Esophagus muscularis mucosa (tissue), 4 donors: ENCODE measurements at regions not wholly inside any gene's neighbourhood (a gene's known extent, or its start where the extent isn't known, plus 50 kb on each side); places are given as distances from the start of the nearest gene placed in this dataset.

Experiments
- DNase-seq: peaks from one replicate; pipeline ENCODE4 v3.0.0-alpha.2; 2017; ENCODE audit errors: extremely low spot score
- H3K27ac ChIP-seq, 4 donors: fragments of 200-600 bp; sonication (generic); replicated peaks in 1 of 4; 1 replicate in 3 of 4; 2 replicates in 1 of 4; pipeline ENCODE4 v1.5.1; 2016 to 2019; ENCODE audit warnings: mild to moderate bottlenecking in 1 of 4
- H3K27me3 ChIP-seq, 4 donors: fragments of 200-600 bp; sonication (generic); one replicate each; pipeline versions ENCODE4 v1.5.1 to v1.6.0; 2016 to 2019
- H3K36me3 ChIP-seq, 4 donors: fragments of 200-600 bp; sonication (generic); one replicate each; pipeline ENCODE4 v1.5.1; 2016 to 2019
- H3K4me1 ChIP-seq, 4 donors: fragments of 200-600 bp; sonication (generic); one replicate each; pipeline ENCODE4 v1.5.1; 2016 to 2019
- H3K4me3 ChIP-seq, 4 donors: fragments of 200-600 bp; sonication (generic); 1 replicate in 2 of 4; 2 replicates in 2 of 4; pipeline ENCODE4 v1.5.1; 2016 to 2019; ENCODE audit warnings: mild to moderate bottlenecking in 4 of 4, moderate library complexity in 1 of 4
- H3K9me3 ChIP-seq, 4 donors: fragments of 200-600 bp; sonication (generic); 1 replicate in 3 of 4; 2 replicates in 1 of 4; pipeline ENCODE4 v1.5.1; 2016 to 2019
- EP300 ChIP-seq: sonication (generic); formaldehyde crosslinking; IDR thresholded peaks from one replicate; pipeline ENCODE4 v1.6.1; 2017; ENCODE audit warnings: antibody characterized with exemption
- POLR2A ChIP-seq: fragments of 450-650 bp; IDR thresholded peaks from one replicate; pipeline ENCODE4 v1.6.1; 2017; ENCODE audit warnings: antibody characterized with exemption, moderate library complexity, mild to moderate bottlenecking, low read depth
- POLR2AphosphoS5 ChIP-seq, 2 donors: sonication (generic); formaldehyde crosslinking; IDR thresholded peaks; one replicate each; pipeline ENCODE4 v1.6.1; 2017; ENCODE audit warnings: antibody characterized with exemption in 2 of 2
- WGBS: methylation state at CpG from one replicate; pipeline ENCODE4 v1.1.5; 2018; 5-methylcytosine and 5-hydroxymethylcytosine counted together
- intact Hi-C: fragments of 100-400 bp; cut with DNase I; formaldehyde crosslinking; loops from one replicate; pipeline ENCODE4 v1.15.1; 2023
- TF ChIP-seq, protein P1 (sequence below), 3 experiments: fragments of 200-600 bp in 2 of 3; fragments of 450-650 bp in 1 of 3; sonication (generic) in 2 of 3; IDR thresholded peaks; one replicate each; pipeline ENCODE4 v1.5.1; 2017 to 2019; ENCODE audit warnings: antibody characterized with exemption in 3 of 3, mild to moderate bottlenecking in 2 of 3, moderate library complexity in 1 of 3

DNA sequence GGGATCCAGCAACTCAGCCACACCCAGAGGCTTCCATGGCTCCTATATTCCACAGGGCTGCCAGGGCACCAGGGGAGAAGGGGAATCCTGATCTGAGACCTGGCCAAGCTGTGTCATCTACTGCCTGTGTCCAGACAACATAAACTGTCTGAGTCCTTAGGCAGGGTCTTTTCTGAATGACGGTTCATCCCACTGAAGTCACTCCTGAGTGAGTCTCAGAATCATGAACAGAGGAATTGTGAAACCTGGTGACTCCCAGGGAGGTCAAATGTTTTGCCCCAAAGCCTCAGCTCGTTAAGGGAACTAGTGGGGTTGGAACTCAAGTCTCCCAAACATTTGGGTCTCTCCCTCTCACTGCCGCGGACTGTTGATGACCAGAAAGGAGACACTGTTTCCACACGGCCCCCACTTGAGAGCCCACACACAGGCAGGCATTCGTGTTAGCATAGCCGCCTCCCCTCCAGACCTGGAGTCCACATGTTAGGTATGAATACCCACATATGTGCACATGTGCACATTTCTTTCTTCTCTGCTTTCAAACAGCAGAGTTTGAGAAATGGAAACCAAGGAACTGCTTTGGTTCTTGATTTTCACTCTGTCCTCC lies 87.2 kb upstream of the KCNK12 start:
- Histone ChIP-seq H3K9me3 (no peaks in the 10 kb centered on the region), H3K4me3 (no peak overlapping the region), H3K27ac (no peak overlapping the region), H3K36me3 (no peaks in the 10 kb centered on the region), H3K27me3 (peaks cover 0 to 2% (median 0%) of the 10 kb centered on the region in 4 donors), H3K4me1 (no peaks in the 10 kb centered on the region)
- no peak for TF ChIP-seq POLR2A
- no peak for TF ChIP-seq POLR2AphosphoS5 (IDR thresholded peaks at IDR 0.05)
- TF ChIP-seq, protein P1, sequence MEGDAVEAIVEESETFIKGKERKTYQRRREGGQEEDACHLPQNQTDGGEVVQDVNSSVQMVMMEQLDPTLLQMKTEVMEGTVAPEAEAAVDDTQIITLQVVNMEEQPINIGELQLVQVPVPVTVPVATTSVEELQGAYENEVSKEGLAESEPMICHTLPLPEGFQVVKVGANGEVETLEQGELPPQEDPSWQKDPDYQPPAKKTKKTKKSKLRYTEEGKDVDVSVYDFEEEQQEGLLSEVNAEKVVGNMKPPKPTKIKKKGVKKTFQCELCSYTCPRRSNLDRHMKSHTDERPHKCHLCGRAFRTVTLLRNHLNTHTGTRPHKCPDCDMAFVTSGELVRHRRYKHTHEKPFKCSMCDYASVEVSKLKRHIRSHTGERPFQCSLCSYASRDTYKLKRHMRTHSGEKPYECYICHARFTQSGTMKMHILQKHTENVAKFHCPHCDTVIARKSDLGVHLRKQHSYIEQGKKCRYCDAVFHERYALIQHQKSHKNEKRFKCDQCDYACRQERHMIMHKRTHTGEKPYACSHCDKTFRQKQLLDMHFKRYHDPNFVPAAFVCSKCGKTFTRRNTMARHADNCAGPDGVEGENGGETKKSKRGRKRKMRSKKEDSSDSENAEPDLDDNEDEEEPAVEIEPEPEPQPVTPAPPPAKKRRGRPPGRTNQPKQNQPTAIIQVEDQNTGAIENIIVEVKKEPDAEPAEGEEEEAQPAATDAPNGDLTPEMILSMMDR (IDR thresholded peaks at IDR 0.05), result no peak
- TF ChIP-seq EP300, result no peak
- DNase-seq, result no peak
- WGBS, result 84% methylated on average over 7 of the region's 7 CpGs
- intact Hi-C loops, result no loop called here

GRCh38 chr2:47656715-47657600 lies 86.2 kb upstream of the KCNK12 start:
- no peak for TF ChIP-seq POLR2AphosphoS5 (IDR thresholded peaks at IDR 0.05)
- no peak for TF ChIP-seq POLR2A
- TF ChIP-seq EP300, result no peak
- TF ChIP-seq, protein P1 (IDR thresholded peaks at IDR 0.05), result no peak
- H3K4me1 ChIP-seq, result no peaks in the 10 kb centered on the region
- no peak for DNase-seq
- H3K27ac ChIP-seq, result no peak overlapping the region
- H3K27me3 ChIP-seq, result peaks cover 0 to 7% (median 0%) of the 10 kb centered on the region in 4 donors
- WGBS, result 82% methylated on average over 8 of the region's 8 CpGs
- H3K4me3 ChIP-seq, result no peak overlapping the region
- intact Hi-C loops, result no loop called here
- no peaks in the 10 kb centered on the region for H3K9me3 ChIP-seq
- H3K36me3 ChIP-seq, result no peaks in the 10 kb centered on the region

DNA sequence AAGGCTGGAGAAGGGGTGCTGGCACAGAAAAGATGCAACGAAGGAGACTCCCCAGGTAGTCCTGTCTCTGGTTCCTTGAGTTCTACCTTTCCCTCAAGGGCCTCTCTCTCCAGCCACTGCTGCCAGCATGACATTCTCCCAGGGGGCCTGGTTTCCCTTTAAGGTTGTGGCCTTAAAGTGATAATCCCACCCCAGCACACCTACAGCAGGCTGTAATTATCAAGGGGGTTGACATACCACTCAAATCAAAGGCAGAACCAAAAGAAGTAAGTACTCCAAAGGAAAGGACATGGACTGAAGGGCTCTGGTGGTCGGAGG lies 84.7 kb upstream of the KCNK12 start:
- TF ChIP-seq POLR2A (no peak), POLR2AphosphoS5 (IDR thresholded peaks at IDR 0.05) (no peak), EP300 (no peak)
- TF ChIP-seq, protein P1 (IDR thresholded peaks at IDR 0.05), result no peak
- no peak for DNase-seq
- H3K27ac ChIP-seq, result no peak overlapping the region
- no peaks in the 10 kb centered on the region for H3K4me1 ChIP-seq
- H3K36me3 ChIP-seq, result no peaks in the 10 kb centered on the region
- no peaks in the 10 kb centered on the region for H3K9me3 ChIP-seq
- intact Hi-C loops, result no loop called here
- 88% methylated on average over 2 of the region's 2 CpGs for WGBS
- no peak overlapping the region for H3K4me3 ChIP-seq
- H3K27me3 ChIP-seq, result peaks cover 0 to 7% (median 0%) of the 10 kb centered on the region in 4 donors

- 74% methylated on average over 15 of the region's 15 CpGs for WGBS
- intact Hi-C loops, result no loop called here
These were observed 84.2 kb upstream of the KCNK12 start for GRCh38 chr2:47654790-47655562.

More at GRCh38 chr2:47654790-47655562, 84.2 kb upstream of the KCNK12 start:
- Histone ChIP-seq H3K27ac (no peak overlapping the region), H3K27me3 (peaks cover 0 to 7% (median 0%) of the 10 kb centered on the region in 4 donors), H3K4me3 (no peak overlapping the region), H3K36me3 (no peaks in the 10 kb centered on the region), H3K4me1 (no peaks in the 10 kb centered on the region), H3K9me3 (no peaks in the 10 kb centered on the region)
- no peak for DNase-seq
- TF ChIP-seq EP300, result no peak
- TF ChIP-seq, protein P1 (IDR thresholded peaks at IDR 0.05), result no peak
